ENCODE measurements at regions not wholly inside any gene's neighbourhood (a gene's known extent, or its start where the extent isn't known, plus 50 kb on each side); places are given as distances from the start of the nearest gene placed in this dataset.
"Not testable (repeated sequence)": the region's sequence is repeated elsewhere in the genome, so short reads cannot be mapped to it uniquely, and the experiment has no call there.

DNA sequence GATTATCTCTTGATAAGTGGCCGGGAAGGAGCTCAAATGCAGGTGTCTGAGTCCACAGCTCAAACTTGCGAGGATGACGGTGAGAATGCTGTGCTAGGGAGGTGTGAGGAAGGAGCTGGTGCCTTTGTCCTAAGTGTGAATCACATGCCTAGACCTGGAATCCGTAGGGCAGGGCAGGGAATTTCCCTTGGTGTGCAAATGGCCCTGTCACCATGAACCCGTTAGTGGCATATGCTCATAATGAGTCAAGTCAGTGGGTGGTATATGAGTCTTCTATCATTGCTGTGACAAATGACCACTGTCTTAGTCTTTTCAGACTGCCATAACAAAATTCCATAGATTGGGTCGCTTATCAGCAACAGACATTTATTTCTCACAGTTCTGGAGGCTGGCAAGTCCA, 163.1 kb upstream of the NBPF12 start:
- H3K9me3 ChIP-seq; H3K36me3 ChIP-seq; H3K4me3 ChIP-seq; H3K27me3 ChIP-seq (replicated peaks; ENCODE audit: insufficient read depth); DNase-seq (ENCODE audit: low spot score); intact Hi-C loops (cut with DNase I); H3K4me1 ChIP-seq (replicated peaks); H3K27ac ChIP-seq: not testable (repeated sequence)
- WGBS: 83% methylated on average over 4 of the region's 6 CpGs

DNA sequence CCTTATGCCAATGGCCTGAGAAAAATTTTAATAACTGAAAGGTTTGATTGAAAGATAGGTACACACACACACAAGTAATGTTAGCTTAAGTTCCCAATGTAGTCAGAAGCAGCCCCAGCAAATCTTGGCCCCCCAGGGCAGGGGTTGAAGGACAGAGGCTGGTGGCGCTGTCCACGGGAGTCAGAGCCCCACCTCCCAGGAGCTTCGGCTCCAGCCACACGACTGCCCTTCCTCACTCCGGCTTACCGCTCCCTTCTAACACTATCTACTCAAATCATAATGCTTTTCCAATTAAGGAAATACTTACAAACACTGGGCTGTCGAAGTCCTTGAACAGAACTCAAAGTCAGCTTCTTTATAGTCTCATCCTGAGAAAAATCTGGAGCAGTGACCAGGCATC, 163.9 kb upstream of the NBPF12 start:
- H3K36me3 ChIP-seq; H3K4me3 ChIP-seq; DNase-seq (ENCODE audit: low spot score); H3K27ac ChIP-seq; H3K9me3 ChIP-seq; H3K4me1 ChIP-seq (replicated peaks); H3K27me3 ChIP-seq (replicated peaks; ENCODE audit: insufficient read depth); intact Hi-C loops (cut with DNase I): not testable (repeated sequence)
- 26% methylated on average over 7 of the region's 7 CpGs for WGBS

DNA sequence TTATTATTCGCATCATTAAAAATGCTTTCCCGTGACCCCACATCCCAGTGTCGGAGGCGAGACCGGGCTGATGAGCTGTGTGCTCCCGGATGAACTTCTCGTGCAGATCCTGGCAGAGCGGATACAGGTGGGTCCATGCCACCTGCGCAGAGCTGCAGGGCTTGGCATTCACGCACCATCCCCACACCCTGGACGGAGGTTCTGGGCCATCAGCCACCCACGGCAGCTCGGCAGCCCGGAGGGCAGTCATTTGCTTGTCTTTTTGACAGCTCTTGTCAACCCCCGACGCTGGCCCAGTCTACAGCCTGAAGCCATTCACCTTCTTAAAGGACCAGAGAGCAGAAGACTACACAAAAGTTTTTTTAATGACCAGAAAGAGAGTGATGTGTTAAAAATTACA, 166.7 kb upstream of the NBPF12 start:
- DNase-seq (ENCODE audit: low spot score); H3K27ac ChIP-seq; H3K4me3 ChIP-seq; intact Hi-C loops (cut with DNase I); H3K4me1 ChIP-seq (replicated peaks); H3K9me3 ChIP-seq; H3K27me3 ChIP-seq (replicated peaks; ENCODE audit: insufficient read depth); H3K36me3 ChIP-seq: not testable (repeated sequence)
- 75% methylated on average over 16 of the region's 16 CpGs for WGBS

DNA sequence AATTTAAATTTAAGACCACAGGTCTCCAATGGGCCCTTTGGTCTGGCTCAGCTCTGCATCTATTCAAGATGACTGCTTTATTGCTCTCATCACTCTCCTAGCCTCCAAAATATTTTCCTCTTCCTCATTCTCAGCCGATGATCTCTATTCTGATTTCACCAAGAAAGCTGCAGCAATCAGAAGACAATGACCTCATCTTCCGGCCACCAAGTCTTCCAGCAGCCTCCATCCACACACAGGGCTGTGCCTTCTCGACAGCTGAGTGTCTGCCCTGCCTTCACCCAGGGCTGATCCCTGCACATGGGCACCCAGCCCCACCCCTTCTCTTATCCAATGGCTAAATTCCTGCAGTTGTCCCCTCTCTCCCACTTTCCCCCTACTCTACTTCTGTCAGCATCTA, 167.1 kb upstream of the NBPF12 start:
- no CpG with 5 or more reads among the region's 3 CpGs for WGBS
- DNase-seq (ENCODE audit: low spot score); H3K9me3 ChIP-seq; H3K36me3 ChIP-seq; H3K4me1 ChIP-seq (replicated peaks); intact Hi-C loops (cut with DNase I); H3K27me3 ChIP-seq (replicated peaks; ENCODE audit: insufficient read depth); H3K27ac ChIP-seq; H3K4me3 ChIP-seq: not testable (repeated sequence)

DNA sequence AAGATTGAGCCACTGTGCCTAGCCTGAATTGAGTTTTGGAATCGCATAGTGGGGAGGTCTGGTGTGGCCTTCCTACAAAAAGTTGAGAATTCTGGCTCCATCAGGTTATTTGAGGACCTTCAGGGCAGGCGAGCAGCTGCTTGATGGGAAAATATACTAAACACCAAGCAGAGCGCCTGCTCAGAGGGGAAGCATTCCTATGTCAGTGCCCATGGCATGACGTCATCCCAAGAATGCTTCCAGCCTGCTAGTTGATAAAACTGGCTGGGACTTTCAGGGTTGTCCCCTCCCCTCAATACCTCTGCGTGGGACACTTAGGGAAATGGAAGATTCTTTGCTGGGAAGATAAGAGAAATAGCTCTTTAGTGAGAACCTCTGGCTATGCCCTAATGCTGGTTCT, 174.9 kb upstream of the NBPF12 start:
- H3K36me3 ChIP-seq; intact Hi-C loops (cut with DNase I); H3K27me3 ChIP-seq (replicated peaks; ENCODE audit: insufficient read depth); H3K27ac ChIP-seq; DNase-seq (ENCODE audit: low spot score); H3K4me3 ChIP-seq; H3K9me3 ChIP-seq; H3K4me1 ChIP-seq (replicated peaks): not testable (repeated sequence)
- WGBS: no CpG with 5 or more reads among the region's 5 CpGs

DNA sequence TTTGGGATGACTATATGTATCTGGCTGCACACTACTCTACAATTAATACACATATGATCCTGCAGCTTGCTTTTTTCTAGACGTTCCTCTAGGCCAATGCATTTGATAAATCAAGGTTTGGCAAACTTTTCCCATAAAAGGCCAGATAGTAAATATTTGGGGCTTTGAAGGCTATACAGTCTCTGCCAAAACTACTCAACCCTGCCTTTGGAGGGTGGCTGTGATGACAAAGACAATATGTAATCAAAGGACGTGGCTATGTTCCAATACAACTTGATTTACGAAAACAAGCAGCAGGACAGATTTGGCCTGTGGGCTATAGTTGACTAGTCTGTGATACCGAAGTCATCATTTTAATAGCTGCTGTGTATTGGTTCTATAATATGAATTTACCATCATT, 181.3 kb upstream of the NBPF12 start:
- H3K4me3 ChIP-seq; H3K27me3 ChIP-seq (replicated peaks; ENCODE audit: insufficient read depth); H3K9me3 ChIP-seq; H3K27ac ChIP-seq; H3K36me3 ChIP-seq; H3K4me1 ChIP-seq (replicated peaks); intact Hi-C loops (cut with DNase I): not testable (repeated sequence)
- WGBS: 43% methylated on average over 1 of the region's 4 CpGs
- peak; percentile 5 for DNase-seq (ENCODE audit: low spot score)

DNA sequence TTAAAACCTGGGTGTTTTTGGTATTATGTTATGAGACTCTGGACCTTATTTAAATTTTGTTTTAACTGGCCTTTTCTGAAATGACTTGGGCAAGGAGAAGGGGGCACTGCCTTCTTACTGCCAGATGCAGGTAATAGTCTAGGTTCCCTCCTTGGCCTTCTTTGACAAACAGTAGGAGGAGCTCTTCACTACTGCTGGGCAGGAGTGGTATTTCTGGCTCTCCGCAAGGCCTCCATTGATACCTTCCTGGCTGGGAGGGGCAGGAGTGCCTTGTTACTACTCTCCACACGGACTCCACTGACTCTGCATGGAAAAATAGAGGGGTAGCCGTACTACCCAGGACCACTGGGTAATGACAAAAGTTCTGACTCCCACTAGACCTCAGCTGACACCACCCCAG, 189.4 kb upstream of the NBPF12 start:
- H3K9me3 ChIP-seq; DNase-seq (ENCODE audit: low spot score); H3K27ac ChIP-seq; H3K36me3 ChIP-seq; H3K4me3 ChIP-seq; H3K4me1 ChIP-seq (replicated peaks); H3K27me3 ChIP-seq (replicated peaks; ENCODE audit: insufficient read depth); intact Hi-C loops (cut with DNase I): not testable (repeated sequence)
- 83% methylated on average over 1 of the region's 3 CpGs for WGBS
- TF ChIP-seq, protein P1, sequence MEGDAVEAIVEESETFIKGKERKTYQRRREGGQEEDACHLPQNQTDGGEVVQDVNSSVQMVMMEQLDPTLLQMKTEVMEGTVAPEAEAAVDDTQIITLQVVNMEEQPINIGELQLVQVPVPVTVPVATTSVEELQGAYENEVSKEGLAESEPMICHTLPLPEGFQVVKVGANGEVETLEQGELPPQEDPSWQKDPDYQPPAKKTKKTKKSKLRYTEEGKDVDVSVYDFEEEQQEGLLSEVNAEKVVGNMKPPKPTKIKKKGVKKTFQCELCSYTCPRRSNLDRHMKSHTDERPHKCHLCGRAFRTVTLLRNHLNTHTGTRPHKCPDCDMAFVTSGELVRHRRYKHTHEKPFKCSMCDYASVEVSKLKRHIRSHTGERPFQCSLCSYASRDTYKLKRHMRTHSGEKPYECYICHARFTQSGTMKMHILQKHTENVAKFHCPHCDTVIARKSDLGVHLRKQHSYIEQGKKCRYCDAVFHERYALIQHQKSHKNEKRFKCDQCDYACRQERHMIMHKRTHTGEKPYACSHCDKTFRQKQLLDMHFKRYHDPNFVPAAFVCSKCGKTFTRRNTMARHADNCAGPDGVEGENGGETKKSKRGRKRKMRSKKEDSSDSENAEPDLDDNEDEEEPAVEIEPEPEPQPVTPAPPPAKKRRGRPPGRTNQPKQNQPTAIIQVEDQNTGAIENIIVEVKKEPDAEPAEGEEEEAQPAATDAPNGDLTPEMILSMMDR (IDR thresholded peaks at IDR 0.05): peak in 1 of 4 experiments; percentile 9

DNA sequence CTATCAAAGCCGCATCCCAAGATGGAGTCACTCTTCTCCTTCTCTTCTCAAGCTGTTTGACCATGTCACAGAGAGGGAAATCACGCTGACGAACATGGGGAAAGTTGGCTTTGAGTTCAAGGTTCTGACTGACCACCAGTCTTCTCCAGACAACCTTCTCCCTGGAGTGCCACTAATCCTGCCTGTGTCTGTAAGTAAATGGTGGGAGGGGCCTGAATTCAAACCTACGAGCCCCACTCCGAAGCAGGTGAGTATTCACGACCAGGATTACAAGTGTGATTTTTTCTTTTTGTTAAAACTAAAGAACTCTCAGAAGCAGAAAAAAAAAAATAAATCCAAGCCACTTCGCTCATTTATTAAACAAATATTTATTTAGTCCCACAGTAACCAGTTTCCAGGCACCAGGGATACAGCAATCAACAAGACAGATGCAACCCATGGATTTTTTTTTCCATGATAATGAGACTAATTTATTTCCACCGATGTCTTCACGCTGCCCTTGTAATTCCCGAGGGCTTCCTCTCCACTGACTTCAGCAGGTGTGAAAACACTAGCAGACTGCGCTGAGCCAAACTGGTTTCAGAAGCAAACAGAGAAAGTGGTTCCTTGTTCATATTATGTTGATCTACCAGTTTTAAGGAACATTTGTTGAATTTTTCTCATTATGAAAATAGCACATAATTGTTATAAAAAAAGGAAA, 206.0 kb upstream of the NBPF12 start:
- WGBS: 62% methylated on average over 9 of the region's 11 CpGs

DNA sequence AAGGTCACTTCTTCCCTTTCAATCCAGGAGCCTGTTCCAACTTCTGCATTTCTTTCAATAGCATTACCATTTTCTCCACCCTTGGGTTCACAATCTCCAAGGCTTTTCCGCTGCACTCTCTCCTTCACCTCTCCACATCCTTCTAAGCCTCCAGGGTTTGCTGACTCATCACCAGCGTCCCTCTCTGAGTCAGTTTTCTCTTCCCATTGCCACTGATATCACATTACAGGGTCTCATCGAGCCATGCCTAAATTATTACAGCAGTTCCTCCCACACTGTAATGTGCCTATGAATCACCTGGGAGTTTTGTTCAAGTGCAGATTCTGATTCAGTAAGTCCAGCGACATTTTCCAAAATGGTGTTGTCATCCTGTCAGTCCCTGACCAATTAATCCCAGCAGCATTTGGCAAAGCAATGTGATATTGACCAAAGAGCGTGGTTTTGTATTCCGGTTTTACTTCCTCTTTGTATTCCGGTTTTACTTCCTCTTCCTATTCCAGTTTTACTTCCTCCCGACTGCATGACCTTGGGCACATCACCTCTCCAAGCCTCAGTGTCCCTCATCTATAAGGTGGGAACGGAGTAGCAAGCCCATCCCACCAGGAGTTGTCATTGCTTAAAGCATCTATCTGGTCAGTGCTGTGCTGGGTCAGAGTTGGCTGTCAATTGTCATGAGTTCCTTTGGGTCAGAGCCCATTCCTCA, 208.3 kb upstream of the NBPF12 start:
- H3K4me3 ChIP-seq; H3K27ac ChIP-seq; H3K9me3 ChIP-seq; DNase-seq (ENCODE audit: low spot score); intact Hi-C loops (cut with DNase I); H3K4me1 ChIP-seq (replicated peaks); H3K27me3 ChIP-seq (replicated peaks; ENCODE audit: insufficient read depth); H3K36me3 ChIP-seq: not testable (repeated sequence)
- 86% methylated on average over 4 of the region's 9 CpGs for WGBS

More for the DNA sequence above, 206.0 kb upstream of the NBPF12 start:
- DNase-seq (ENCODE audit: low spot score); H3K4me3 ChIP-seq; H3K36me3 ChIP-seq; intact Hi-C loops (cut with DNase I); H3K27ac ChIP-seq; H3K27me3 ChIP-seq (replicated peaks; ENCODE audit: insufficient read depth); H3K4me1 ChIP-seq (replicated peaks); H3K9me3 ChIP-seq: not testable (repeated sequence)

DNA sequence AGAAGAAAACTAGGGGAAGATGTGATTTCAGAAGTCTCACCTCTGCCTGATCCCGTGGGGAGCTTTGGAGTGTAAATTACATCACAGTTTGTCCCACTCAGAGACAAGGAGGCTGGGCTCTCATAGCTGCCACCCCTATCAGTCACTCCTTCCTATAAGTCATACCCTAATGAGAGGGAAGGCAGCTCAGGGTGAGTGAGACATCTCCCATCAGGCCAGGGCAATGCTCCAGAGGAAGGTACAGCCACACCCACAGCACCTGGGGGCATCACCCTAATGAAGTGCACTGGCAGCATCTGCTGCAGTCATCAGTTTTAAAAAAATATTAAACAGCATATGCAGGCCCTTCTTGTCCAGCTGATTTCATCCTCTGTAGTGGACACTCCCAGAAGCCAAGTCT, 223.1 kb upstream of the NBPF12 start:
- intact Hi-C loops (cut with DNase I); H3K9me3 ChIP-seq: not testable (repeated sequence)
- no CpG with 5 or more reads among the region's 1 CpG for WGBS

DNA sequence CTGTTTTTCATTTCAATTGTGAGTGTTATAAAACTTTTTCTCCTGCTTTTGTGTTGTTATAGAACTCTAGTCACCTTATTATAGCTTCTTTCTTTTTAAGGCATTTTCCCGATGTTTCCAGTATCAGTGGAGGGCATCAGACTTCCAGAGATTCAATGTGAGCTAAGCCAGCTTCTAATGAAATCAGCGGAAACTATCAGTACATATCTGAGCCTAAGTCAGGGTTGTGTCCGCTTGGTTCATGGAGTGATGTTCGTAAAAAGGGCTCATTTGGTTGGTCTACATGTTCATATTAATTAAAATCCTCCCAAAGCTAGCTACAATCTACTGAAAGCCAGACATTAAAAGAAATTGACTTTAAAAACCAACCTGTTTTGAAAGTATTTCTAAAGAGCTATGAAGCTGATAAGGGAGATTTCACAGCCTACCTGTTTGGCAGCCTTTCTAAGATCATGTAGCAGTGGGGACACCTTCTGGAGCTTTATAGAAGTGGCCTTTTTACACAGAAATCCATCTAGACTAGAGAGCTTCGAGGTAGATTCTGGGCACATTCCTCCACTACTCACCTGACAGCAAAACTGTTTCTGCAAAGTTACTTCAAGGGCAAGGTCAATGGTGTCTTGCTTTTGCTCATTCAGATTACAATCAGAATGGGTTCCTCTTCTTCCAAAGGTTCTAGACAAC, 227.1 kb upstream of the NBPF12 start:
- H3K27me3 ChIP-seq (replicated peaks; ENCODE audit: insufficient read depth); H3K9me3 ChIP-seq; H3K27ac ChIP-seq; H3K36me3 ChIP-seq; intact Hi-C loops (cut with DNase I); H3K4me1 ChIP-seq (replicated peaks); H3K4me3 ChIP-seq: not testable (repeated sequence)
- WGBS: 76% methylated on average over 4 of the region's 5 CpGs
- peak; percentile 17 for DNase-seq (ENCODE audit: low spot score)

More for the DNA sequence above, 223.1 kb upstream of the NBPF12 start:
- H3K4me3 ChIP-seq; H3K27ac ChIP-seq; H3K4me1 ChIP-seq (replicated peaks); H3K36me3 ChIP-seq; DNase-seq (ENCODE audit: low spot score); H3K27me3 ChIP-seq (replicated peaks; ENCODE audit: insufficient read depth): not testable (repeated sequence)
